GM08714 (cell line): ENCODE measurements at regions not wholly inside any gene's neighbourhood (a gene's known extent, or its start where the extent isn't known, plus 50 kb on each side); places are given as distances from the start of the nearest gene placed in this dataset.

ENCODE experiments used
- H3K4me3 ChIP-seq: fragments of 200-500 bp; sonication (Bioruptor generic); 2 replicates; pipeline ENCODE4 v1.5.1; 2014; ENCODE audit warnings: mild to moderate bottlenecking, low read length, inconsistent platforms
- ZNF274 ChIP-seq: IDR thresholded peaks from 2 replicates; pipeline ENCODE4 v1.6.1; 2012; ENCODE audit warnings: mild to moderate bottlenecking, low read depth, low read length

DNA sequence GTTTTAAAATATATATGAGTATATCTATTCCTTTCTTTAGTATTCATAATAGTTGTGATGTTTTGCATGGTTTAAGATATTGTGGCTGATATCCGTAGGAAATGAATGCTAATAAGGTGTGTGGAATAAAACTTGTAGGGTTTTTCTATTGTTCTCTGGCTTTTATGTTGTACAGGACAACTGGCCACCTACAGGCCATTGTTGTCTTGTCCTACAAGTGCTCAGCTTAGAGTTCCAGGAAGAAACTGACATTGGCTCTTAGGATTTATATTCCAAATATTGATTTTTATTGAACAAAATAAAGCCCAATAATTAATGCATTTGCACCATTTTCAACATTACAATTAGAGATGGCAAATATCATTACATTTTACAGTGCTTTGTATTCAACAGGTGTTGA lies 512.8 kb upstream of the TENM4 start:
- H3K4me3 ChIP-seq: no peak overlapping the region
- no peak for TF ChIP-seq ZNF274

- H3K4me3 ChIP-seq: no peak overlapping the region
- no peak for TF ChIP-seq ZNF274
Measured at GRCh38 chr11:79950741-79951140, 509.9 kb upstream of the TENM4 start.

GRCh38 chr11:79950172-79950571 lies 509.3 kb upstream of the TENM4 start:
- no peak for TF ChIP-seq ZNF274
- H3K4me3 ChIP-seq: no peak overlapping the region

DNA sequence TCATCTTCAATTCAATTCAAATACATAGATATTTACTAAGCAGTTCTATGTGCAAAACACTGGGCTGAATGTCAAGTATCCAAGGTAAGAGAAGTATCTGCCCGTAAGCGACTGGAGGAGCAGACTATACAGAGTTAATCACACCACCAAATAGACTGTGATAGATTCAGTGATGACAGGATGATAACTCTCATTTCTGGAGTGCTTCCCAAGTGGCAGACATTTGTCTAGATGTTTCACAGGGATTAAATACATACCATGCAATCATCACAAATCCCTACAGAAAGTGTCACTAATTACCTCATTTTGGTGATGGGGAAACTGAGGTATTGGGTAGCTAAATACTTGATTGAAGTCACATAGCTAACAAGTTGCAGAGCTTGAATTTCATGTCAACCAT lies 508.7 kb upstream of the TENM4 start:
- H3K4me3 ChIP-seq: no peak overlapping the region
- no peak for TF ChIP-seq ZNF274

DNA sequence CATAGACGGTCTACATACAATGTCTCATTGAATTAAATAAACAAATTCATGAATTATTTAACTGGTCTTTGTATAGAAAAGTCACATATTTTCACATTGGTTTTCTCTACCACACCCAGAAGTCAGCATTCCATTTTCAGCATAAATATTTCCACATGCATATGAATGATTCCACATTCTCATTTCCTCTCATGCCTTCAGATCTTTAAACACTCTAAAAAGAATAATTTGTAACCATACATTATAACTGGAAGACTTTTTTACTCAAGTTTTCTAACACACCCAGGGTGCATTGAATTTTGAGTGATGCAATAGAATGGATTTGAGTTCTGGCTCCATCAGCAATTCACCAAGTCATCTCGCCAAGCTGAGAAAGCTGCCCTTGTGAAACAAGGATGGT lies 501.8 kb upstream of the TENM4 start:
- TF ChIP-seq ZNF274: no peak
- H3K4me3 ChIP-seq: no peak overlapping the region

DNA sequence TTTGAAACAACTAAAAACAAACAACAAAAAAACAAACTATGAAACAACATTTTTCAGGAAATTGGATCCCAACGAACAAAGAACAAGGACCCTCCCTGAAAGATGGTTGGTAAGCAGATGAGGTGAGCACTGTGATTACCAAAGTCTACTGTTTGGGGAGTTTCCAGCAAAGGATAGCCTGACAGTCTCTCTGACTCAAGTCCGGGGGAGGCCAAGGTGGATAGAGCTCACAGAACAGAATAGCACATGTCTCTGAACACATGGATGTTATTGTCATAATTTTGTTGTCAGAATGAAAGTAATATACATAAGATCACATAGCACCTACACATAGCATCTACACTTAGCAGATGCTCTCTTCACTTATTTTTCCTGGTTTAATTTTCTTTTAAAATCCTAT lies 501.3 kb upstream of the TENM4 start:
- no peak overlapping the region for H3K4me3 ChIP-seq
- no peak for TF ChIP-seq ZNF274

GRCh38 chr11:79940974-79941735 lies 500.3 kb upstream of the TENM4 start:
- no peak overlapping the region for H3K4me3 ChIP-seq
- TF ChIP-seq ZNF274: no peak

DNA sequence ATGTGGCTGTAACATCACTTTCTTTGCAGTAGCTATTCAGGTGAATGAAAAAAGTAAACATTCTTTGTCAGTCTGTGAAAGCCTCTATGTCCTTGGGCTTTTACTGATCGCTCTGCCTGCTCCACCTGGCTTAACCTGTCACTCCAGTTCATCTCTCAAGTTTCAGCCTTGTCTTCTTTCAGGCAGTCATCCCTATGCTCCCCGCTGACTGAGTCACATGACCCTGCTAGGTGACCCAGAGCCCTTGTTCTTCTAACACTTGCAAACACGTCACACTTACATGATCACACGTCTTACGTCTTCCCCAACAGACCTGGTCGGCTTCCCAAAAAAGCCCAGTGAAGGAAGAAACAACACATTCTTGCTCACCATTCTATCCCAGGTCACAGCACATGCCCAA lies 499.3 kb upstream of the TENM4 start:
- no peak overlapping the region for H3K4me3 ChIP-seq
- no peak for TF ChIP-seq ZNF274

- no peak for TF ChIP-seq ZNF274
- H3K4me3 ChIP-seq: no peak overlapping the region
Measured at GRCh38 chr11:79939111-79939510, 498.3 kb upstream of the TENM4 start.

GRCh38 chr11:79937676-79938334 lies 497.0 kb upstream of the TENM4 start:
- no peak overlapping the region for H3K4me3 ChIP-seq
- no peak for TF ChIP-seq ZNF274

DNA sequence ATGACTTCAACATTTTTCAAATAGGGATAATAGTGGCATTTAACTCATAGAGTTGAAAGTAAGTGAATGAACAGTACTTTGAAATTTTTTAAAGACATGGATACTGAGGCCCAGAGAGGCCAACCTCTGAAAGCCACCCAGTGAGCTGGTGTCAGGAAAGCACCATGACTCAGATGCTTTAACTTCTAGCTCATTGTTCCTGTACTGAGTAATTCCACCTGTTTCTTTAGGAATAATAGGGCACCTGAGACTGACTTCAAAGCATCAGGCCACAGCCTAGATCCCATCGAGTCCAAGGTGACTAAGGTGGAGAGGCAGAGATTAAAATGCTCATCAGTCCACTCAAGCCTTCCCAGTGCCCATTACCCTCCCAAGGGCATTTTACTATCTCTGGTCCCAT lies 491.8 kb upstream of the TENM4 start:
- H3K4me3 ChIP-seq: no peak overlapping the region
- TF ChIP-seq ZNF274: no peak

- no peak overlapping the region for H3K4me3 ChIP-seq
- no peak for TF ChIP-seq ZNF274
Measured at GRCh38 chr11:79931692-79932091, 490.9 kb upstream of the TENM4 start.

DNA sequence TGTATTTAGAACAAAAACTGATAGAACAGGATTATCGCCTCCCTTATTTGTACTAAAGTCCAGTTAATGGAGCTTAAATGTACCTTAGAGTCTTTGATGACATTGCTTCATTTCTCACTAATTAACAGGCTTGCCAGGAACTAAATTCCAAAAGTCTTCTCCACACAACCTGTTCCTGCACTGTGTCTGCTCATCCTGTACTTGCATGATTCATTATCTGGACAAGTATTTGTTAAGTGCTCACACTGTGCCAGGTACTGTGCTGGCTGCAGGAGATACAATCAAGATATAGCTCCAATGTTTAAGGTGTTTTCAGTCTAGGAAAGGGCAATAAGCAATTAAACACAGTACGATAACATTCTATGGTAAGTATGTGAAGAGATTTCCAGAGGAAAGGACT lies 485.9 kb upstream of the TENM4 start:
- TF ChIP-seq ZNF274: no peak
- H3K4me3 ChIP-seq: no peak overlapping the region

DNA sequence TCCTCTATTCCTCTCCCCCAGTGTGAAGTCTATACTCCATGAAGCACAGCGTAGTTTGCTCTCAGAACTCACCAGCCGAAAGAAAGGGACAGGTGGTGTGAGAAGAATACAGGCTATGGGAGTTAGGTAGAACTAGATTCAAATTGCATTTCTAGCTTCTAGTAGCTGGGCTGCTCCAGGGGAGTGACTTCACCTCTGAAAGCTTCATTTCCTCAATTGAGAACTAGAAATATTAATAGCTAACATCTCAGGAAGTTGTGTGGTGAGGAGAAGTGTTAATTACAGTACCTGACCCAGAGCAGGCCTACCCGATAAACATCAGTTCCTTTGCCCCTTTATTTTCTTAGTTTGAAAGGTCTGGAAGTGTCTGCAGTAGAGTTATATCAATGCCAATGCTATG lies 484.7 kb upstream of the TENM4 start:
- no peak for TF ChIP-seq ZNF274

GRCh38 chr11:79922641-79923040 lies 481.8 kb upstream of the TENM4 start:
- H3K4me3 ChIP-seq: no peak overlapping the region
- TF ChIP-seq ZNF274: no peak

More for the DNA sequence above, 484.7 kb upstream of the TENM4 start:
- H3K4me3 ChIP-seq: no peak overlapping the region
